Transverse colon (tissue), 3 donors: ENCODE measurements at regions not wholly inside any gene's neighbourhood (a gene's known extent, or its start where the extent isn't known, plus 50 kb on each side); places are given as distances from the start of the nearest gene placed in this dataset.
"Not testable (repeated sequence)": the region's sequence is repeated elsewhere in the genome, so short reads cannot be mapped to it uniquely, and the experiment has no call there.

Experiments
- CTCF ChIP-seq, 5 experiments: fragments of 200-600 bp in 3 of 5; fragments of 450-650 bp in 2 of 5; sonication (generic) in 3 of 5; IDR thresholded peaks; 1 replicate in 2 of 5; 2 replicates in 3 of 5; pipeline ENCODE4 v1.5.1; 2016 to 2017; ENCODE audit warnings: antibody characterized with exemption in 5 of 5, inconsistent platforms in 3 of 5, mild to moderate bottlenecking in 2 of 5, moderate library complexity in 1 of 5
- POLR2A ChIP-seq: fragments of 450-650 bp; IDR thresholded peaks from one replicate; pipeline ENCODE4 v1.6.1; 2016; ENCODE audit warnings: antibody characterized with exemption, mild to moderate bottlenecking, moderate library complexity

- TF ChIP-seq POLR2A; CTCF (IDR thresholded peaks at IDR 0.05): not testable (repeated sequence)
Observed at GRCh38 chr1:173271021-173271420, 63.9 kb upstream of the TNFSF4 start.
